ENCODE measurements at regions not wholly inside any gene's neighbourhood (a gene's known extent, or its start where the extent isn't known, plus 50 kb on each side); places are given as distances from the start of the nearest gene placed in this dataset.

GRCh38 chr16:85471469-85472431, 141.4 kb upstream of the GSE1 start:
- intact Hi-C loops (cut with micrococcal nuclease): no loop called here
- ATAC-seq (no peak), DNase-seq (no peak)

DNA sequence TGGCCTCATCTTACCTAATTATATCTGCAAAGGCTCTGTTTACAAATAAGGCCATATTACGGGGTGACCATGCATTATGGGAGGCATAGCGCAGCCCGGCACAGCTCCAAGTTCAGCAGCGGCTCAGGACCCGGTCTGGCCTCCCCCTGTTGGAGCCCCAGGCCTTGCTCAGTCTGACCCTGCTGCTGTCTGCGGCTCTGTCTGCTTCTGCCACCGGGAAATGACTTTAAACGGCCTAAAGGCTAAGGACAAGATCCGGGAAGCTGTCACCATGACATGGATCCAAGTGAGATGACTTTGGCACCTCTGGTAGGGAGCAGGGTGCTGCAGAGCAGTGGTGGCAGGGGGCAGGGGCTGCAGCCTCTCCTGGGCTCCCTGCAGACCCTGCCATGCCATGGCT, 140.6 kb upstream of the GSE1 start:
- no peak for DNase-seq
- intact Hi-C loops (cut with micrococcal nuclease): no loop called here
- no peak for ATAC-seq

- intact Hi-C loops (cut with micrococcal nuclease): no loop called here
- DNase-seq (no peak), ATAC-seq (no peak)
These were observed 139.8 kb upstream of the GSE1 start for GRCh38 chr16:85473323-85473722.

DNA sequence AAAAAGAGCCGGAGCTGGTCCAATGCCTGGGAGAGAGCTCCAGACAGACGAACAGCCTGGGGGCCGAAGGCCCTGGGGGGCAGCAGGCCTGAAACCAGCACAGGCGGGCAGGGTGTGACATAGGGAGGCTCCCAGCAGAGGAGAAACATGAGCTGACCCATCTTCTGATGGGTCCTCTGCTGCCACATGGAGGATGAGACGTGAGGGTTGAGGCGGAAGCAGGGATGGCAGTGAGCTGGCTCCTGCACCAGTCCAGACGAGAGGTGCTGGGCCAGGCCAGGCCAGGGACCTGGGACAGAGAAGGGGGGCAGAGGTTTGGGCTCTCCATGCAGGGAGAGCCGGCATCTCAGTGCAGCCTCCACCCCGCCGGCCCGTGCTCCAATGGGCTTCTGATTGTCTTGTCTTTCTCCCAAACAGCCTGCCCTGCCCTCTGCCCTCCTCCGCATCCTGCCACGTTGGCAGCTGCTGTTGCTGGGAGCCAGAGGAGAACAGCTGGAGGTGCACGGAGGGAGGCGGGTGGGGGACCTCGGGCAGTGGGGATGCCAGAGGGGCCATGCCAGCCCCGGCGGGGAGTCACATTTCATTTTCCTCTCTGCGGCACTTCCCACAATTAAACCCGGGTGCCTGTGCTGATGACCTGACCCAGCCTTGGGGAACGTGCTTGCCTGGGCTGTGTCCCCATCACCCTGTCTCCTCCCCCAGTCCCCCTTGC, 139.1 kb upstream of the GSE1 start:
- DNase-seq (no peak), ATAC-seq (no peak)
- intact Hi-C loops (cut with micrococcal nuclease): no loop called here

DNA sequence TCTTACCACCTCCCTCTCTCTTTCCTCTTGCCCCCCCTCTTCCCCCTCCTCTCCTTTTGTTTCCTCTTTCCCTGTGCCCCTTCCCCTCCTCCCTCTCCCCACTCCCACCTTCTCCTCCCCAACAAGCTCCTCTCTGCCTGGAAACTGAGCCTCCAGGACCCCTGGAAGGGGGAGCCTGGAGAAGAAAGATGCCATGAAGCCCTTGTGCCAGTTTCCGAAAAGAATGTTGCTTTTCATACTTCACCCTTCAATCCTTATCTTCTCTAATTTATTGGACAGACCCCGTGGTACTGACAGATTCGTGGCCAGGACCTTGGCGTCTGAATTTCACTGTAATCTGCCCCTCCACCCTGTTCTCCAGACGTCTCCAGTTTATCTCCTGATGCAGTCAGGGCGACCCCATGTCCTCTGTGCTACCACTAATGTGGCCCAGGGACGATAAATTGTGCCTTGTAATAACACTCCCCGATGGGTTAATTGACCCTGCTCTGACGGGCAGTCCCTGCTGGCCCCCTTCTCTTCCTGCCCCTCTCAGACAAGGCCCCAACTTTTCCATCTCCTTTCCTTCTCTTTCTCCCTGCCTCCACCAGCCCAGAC, 138.4 kb upstream of the GSE1 start:
- intact Hi-C loops (cut with micrococcal nuclease): no loop called here
- DNase-seq (no peak), ATAC-seq (no peak)

GRCh38 chr16:85475233-85475632, 137.9 kb upstream of the GSE1 start:
- DNase-seq: no peak
- ATAC-seq: no peak
- intact Hi-C loops (cut with micrococcal nuclease): no loop called here

DNA sequence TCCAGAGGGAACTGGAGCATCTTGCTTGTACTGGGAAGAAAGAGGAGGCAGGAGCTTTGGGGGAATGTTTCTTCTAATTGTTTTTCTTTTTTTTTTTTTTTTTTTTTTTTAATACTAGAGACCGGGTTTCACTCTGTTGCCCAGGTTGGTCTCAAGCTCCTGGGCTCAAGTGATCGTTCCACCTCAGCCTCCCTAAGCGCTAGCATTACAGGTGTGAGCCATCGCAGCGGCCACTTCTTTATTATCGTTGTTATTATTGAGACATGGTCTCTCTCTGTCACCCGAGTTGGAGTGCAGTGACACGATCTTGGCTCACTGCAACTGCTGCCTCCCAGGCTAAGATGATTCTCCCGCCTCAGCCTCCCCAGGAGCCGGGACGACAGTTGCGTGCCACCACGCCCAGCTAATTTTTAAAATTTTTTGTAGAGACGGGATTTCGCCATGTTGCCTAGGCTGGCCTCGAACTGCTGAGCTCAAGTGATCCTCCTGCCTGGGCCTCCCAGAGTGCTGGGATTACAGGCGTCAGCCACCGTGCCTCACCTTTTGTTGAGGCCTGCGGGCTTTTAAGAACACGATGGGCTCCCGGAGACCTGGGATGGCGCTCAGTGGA, 137.3 kb upstream of the GSE1 start:
- ATAC-seq (no peak), DNase-seq (no peak)
- intact Hi-C loops (cut with micrococcal nuclease): no loop called here

DNA sequence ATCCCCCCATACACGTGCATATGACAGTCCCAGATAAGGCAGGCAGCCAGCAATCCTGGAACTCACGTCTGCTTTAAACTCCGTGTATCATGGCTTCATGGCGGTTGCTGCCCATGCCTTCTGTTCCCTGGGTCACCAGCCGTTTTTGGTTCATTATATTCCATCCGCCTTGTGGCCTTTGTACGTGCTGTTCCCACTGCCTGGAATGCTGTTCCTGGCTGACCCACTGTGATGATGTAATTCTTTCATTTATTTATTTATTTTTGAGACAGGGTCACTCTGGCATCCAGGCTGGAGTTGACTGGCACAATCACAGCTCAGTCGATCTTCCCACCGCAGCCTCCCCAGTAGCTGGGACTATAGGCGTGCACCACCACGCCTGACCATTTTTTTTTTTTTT, 136.7 kb upstream of the GSE1 start:
- DNase-seq (no peak), ATAC-seq (no peak)
- intact Hi-C loops (cut with micrococcal nuclease): no loop called here

DNA sequence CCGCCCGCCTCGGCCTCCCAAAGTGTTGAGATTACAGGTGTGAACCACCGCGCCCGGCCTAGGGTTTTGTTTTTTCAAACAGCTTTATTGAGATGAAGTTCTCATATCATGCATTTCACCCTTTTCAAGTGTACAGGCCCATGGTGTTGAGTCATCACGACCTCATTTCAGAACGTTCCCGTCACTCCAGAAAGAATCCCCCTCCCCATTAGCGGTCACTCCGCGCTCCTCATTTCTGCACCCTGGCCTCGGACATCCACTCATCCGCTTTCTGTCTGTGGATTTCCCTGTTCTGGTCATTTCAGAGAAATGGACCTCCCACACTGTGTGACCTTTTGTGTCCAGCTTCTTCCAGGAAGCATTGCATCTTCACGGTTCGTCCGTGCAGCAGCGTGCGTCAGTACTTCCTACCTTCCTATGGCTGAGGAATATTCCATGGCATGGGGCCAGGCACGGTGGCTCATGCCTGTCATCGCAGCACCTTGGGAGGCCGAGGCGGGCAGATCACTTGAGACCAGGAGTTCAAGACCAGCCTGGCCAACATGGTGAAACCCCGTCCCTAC, 135.2 kb upstream of the GSE1 start:
- DNase-seq (no peak), ATAC-seq (no peak)
- intact Hi-C loops (cut with micrococcal nuclease): no loop called here

- DNase-seq: no peak
- intact Hi-C loops (cut with micrococcal nuclease): no loop called here
- peak; percentile 53 for ATAC-seq
These were observed 133.0 kb upstream of the GSE1 start for GRCh38 chr16:85479972-85480726.

DNA sequence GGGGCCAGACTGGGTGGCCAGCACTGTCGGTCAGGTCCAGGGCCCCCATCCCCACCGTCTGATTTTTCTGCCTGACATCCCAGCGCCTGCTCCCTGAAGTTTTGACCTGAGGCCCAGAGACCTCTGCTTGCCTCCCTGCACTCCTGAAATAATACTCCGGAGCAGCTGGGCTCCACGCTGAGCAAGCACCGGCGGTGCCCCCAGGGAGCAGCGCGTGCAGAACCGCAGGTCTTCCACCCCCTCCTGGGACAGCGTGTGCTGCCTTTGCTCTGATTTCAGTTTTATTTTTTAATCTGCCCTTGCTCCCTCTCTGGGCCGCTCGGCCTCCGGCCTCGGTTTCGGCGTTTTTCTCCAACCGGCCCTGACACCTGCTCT, 132.4 kb upstream of the GSE1 start:
- intact Hi-C loops (cut with micrococcal nuclease): no loop called here
- DNase-seq (no peak), ATAC-seq (peak; percentile 50)

DNA sequence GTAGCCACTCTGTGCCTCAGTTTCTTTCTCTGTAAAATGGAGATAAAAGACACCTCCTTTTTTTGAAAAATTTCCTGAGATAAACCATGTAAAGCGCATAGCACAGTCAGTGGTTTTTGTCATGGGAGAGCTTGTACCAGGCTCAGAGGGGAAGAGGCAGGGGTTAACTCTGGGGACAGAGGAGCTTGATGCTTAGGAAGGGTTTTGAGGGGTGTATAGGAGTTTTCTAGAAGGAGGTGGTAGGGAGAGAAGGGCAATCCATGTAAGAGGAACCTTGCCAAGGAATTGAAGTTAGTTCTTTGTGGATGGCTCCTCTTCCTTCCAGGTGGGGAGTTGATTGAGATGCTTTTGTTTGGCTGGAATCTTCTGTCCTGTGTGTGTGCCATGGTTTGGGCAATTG, 131.9 kb upstream of the GSE1 start:
- intact Hi-C loops (cut with micrococcal nuclease): no loop called here
- no peak for ATAC-seq
- no peak for DNase-seq

- ATAC-seq (no peak), DNase-seq (no peak)
- intact Hi-C loops (cut with micrococcal nuclease): no loop called here
These were observed 131.4 kb upstream of the GSE1 start for GRCh38 chr16:85481738-85482137.

DNA sequence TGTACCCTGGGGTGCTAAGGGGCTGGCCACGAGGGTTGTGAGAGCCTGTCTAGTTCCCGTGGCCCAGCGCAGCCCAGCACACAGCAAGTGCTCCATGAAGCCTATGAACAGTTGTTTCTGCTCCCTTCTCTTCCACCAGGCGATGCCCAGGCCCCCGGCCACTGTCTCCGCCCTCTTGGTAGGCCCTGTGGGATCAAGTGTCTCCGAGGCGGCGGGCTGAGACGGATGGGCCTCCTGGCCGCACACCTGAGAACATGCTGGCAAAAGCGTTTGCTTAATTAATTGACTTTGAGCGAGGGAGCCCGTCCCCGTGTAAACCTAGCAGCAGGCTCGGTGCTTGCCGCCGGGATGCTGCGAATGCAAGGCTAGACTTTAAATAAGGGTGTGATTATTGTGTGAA, 129.7 kb upstream of the GSE1 start:
- DNase-seq: no peak
- no peak for ATAC-seq
- intact Hi-C loops (cut with micrococcal nuclease): no loop called here

- intact Hi-C loops (cut with micrococcal nuclease): no loop called here
- no peak for ATAC-seq
- no peak for DNase-seq
These were observed 128.5 kb upstream of the GSE1 start for GRCh38 chr16:85484347-85485300.

DNA sequence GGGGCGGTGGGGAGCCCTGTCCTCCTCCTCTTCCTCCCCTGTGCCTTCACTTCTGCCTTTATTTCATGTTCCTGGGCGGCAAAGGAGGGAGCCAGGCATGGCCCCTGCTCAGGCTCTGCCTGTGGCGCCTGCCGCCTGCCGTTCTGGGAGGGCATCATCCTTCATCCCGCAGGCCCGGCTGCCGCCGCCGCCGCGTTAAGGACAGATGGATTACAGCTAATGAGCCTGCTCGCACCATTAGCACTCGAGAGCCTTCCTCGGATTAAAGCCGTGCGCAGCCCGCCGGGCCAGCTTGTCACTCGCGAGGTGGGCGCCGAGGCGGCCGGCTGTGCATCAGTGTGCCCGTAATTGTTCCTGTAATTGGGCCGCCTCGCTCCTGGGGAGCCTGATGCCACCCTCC, 127.7 kb upstream of the GSE1 start:
- ATAC-seq: no peak
- intact Hi-C loops (cut with micrococcal nuclease): no loop called here

GRCh38 chr16:85486256-85486915, 126.7 kb upstream of the GSE1 start:
- intact Hi-C loops (cut with micrococcal nuclease): no loop called here
- ATAC-seq: peak; percentile 33
- no peak for DNase-seq

More for the DNA sequence above, 127.7 kb upstream of the GSE1 start:
- DNase-seq: no peak

All from left ventricle myocardium superior (tissue), 1 donor.